ENCODE measurements at regions not wholly inside any gene's neighbourhood (a gene's known extent, or its start where the extent isn't known, plus 50 kb on each side); places are given as distances from the start of the nearest gene placed in this dataset.

- TF ChIP-seq EZH2phosphoT487 (IDR thresholded peaks at IDR 0.05; ENCODE audit: insufficient read depth, low read depth), result no peak
- TF ChIP-seq EZH2 (IDR thresholded peaks at IDR 0.05; ENCODE audit: insufficient read depth, poor library complexity, severe bottlenecking), result no peak
Measured at GRCh38 chr18:76656925-76657827, 162.1 kb upstream of the ZNF516 start.
